ENCODE measurements at regions not wholly inside any gene's neighbourhood (a gene's known extent, or its start where the extent isn't known, plus 50 kb on each side); places are given as distances from the start of the nearest gene placed in this dataset.

DNA sequence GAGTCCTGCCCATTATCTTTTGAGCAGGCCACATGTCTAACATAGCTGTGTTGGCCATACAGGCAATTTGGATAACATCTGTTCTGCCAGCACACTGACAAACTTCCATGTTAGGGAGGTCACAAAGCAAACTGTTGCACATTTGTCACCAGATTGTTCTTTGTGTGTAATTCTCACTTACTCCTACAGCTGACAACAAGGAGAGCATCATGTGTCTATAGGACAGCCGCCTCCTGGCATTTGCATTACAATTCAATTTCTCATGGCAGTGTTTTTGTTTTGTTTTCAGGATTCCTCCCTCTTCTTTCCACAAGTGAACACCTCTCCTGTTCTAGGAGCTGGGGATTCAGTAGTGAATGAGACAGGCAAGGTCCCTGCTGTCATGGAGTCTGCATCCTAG lies 94.3 kb upstream of the LEF1 start:
- H3K9ac ChIP-seq, result no peak overlapping the region
- no peak overlapping the region for H3K4me3 ChIP-seq (ENCODE audit: low read depth, low read length)
- no peaks in the 10 kb centered on the region for H3K36me3 ChIP-seq (ENCODE audit: control insufficient read depth, insufficient read depth, low read length)
- TF ChIP-seq, protein P1, sequence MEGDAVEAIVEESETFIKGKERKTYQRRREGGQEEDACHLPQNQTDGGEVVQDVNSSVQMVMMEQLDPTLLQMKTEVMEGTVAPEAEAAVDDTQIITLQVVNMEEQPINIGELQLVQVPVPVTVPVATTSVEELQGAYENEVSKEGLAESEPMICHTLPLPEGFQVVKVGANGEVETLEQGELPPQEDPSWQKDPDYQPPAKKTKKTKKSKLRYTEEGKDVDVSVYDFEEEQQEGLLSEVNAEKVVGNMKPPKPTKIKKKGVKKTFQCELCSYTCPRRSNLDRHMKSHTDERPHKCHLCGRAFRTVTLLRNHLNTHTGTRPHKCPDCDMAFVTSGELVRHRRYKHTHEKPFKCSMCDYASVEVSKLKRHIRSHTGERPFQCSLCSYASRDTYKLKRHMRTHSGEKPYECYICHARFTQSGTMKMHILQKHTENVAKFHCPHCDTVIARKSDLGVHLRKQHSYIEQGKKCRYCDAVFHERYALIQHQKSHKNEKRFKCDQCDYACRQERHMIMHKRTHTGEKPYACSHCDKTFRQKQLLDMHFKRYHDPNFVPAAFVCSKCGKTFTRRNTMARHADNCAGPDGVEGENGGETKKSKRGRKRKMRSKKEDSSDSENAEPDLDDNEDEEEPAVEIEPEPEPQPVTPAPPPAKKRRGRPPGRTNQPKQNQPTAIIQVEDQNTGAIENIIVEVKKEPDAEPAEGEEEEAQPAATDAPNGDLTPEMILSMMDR (IDR thresholded peaks at IDR 0.05), result no peak
- no peak overlapping the region for H2AFZ ChIP-seq
- H3K4me1 ChIP-seq, result no peaks in the 10 kb centered on the region
- H3K4me2 ChIP-seq (ENCODE audit: low read length), result no peak overlapping the region
- no peaks in the 10 kb centered on the region for H3K9me3 ChIP-seq (ENCODE audit: control insufficient read depth, low read length)
- H3K27me3 ChIP-seq (ENCODE audit: control insufficient read depth, insufficient read depth, low read length), result no peaks in the 10 kb centered on the region
- H3K79me2 ChIP-seq, result no peaks in the 10 kb centered on the region
- H3K27ac ChIP-seq, result no peak overlapping the region

DNA sequence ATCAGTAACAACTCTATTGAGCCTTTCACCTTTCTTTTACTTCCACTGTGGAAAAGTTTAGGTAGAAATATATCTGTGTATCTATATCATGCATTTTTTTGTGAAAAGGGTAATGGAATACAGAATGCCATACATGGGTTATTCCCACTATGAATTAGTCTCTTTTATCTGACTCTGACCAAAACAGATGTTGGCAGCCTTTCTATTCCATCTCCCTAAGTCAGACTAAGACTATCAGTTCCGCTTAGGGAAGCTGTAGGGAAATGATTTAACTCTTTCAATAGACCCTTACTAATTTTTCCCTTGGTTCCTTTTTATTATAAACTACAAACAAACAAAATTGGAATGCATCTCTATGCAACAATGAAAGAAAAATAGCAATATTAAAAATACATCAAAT lies 92.3 kb upstream of the LEF1 start:
- Histone ChIP-seq H3K4me3 (ENCODE audit: low read depth, low read length) (no peak overlapping the region), H3K79me2 (no peaks in the 10 kb centered on the region), H3K4me1 (no peaks in the 10 kb centered on the region), H3K27ac (no peak overlapping the region), H3K9ac (no peak overlapping the region), H3K27me3 (ENCODE audit: control insufficient read depth, insufficient read depth, low read length) (no peaks in the 10 kb centered on the region), H2AFZ (no peak overlapping the region), H3K4me2 (ENCODE audit: low read length) (no peak overlapping the region), H3K36me3 (ENCODE audit: control insufficient read depth, insufficient read depth, low read length) (no peaks in the 10 kb centered on the region), H3K9me3 (ENCODE audit: control insufficient read depth, low read length) (no peaks in the 10 kb centered on the region)
- TF ChIP-seq, protein P1 (IDR thresholded peaks at IDR 0.05), result no peak

DNA sequence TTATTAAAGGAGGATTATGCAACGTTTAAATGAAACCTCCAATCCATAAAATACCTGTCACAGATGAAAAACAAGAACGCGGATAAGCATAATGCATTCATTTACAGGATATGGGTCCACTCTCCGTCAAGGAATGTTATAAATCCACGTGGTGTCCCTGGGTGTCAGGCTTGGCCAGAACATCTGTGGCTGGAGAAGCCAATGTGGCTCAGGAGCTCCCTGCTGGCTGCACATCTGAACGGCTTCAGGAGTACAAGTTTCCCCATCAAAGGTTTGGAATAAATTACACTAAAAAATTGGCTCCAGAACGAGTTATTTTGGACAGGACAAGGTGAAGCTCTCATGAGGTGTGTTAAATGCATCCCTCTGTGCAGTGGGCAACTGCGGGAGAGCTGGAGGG lies 87.8 kb upstream of the LEF1 start:
- H3K36me3 ChIP-seq (ENCODE audit: control insufficient read depth, insufficient read depth, low read length), result no peaks in the 10 kb centered on the region
- no peaks in the 10 kb centered on the region for H3K4me1 ChIP-seq
- H2AFZ ChIP-seq, result no peak overlapping the region
- H3K4me3 ChIP-seq (ENCODE audit: low read depth, low read length), result no peak overlapping the region
- no peak overlapping the region for H3K27ac ChIP-seq
- no peaks in the 10 kb centered on the region for H3K9me3 ChIP-seq (ENCODE audit: control insufficient read depth, low read length)
- no peaks in the 10 kb centered on the region for H3K79me2 ChIP-seq
- no peaks in the 10 kb centered on the region for H3K27me3 ChIP-seq (ENCODE audit: control insufficient read depth, insufficient read depth, low read length)
- no peak overlapping the region for H3K9ac ChIP-seq
- TF ChIP-seq, protein P1 (IDR thresholded peaks at IDR 0.05), result no peak
- no peak overlapping the region for H3K4me2 ChIP-seq (ENCODE audit: low read length)

DNA sequence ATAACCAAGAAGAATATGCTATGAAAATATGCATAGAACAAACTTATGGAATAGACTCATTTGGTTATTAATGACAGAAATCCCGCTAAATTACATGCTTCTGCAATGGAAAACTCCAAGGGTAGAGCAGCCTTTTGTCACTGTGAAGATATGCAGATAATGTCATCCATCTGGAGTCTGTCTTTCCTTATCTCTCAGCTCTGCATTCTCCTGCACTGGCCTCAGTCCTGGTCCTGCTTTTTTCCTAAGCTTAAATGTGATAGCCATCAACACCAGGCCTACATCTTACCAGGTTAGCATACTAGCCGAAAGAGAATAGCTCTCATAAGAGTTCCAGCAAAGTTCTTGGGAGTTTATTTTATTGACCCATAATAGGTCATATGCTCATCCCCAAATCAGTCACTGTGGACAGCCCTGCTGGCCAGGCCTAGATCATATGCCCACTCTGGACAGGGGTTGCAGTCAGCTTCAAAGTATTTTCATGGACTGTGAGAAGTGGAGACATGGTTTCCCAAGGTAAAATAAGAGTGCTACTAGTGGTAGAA lies 86.5 kb upstream of the LEF1 start:
- no peak overlapping the region for H3K27ac ChIP-seq
- H3K36me3 ChIP-seq (ENCODE audit: control insufficient read depth, insufficient read depth, low read length), result no peaks in the 10 kb centered on the region
- no peaks in the 10 kb centered on the region for H3K79me2 ChIP-seq
- no peaks in the 10 kb centered on the region for H3K9me3 ChIP-seq (ENCODE audit: control insufficient read depth, low read length)
- no peak overlapping the region for H2AFZ ChIP-seq
- no peaks in the 10 kb centered on the region for H3K4me1 ChIP-seq
- H3K4me3 ChIP-seq (ENCODE audit: low read depth, low read length), result no peak overlapping the region
- H3K27me3 ChIP-seq (ENCODE audit: control insufficient read depth, insufficient read depth, low read length), result no peaks in the 10 kb centered on the region
- TF ChIP-seq, protein P1 (IDR thresholded peaks at IDR 0.05), result no peak
- no peak overlapping the region for H3K9ac ChIP-seq
- no peak overlapping the region for H3K4me2 ChIP-seq (ENCODE audit: low read length)

DNA sequence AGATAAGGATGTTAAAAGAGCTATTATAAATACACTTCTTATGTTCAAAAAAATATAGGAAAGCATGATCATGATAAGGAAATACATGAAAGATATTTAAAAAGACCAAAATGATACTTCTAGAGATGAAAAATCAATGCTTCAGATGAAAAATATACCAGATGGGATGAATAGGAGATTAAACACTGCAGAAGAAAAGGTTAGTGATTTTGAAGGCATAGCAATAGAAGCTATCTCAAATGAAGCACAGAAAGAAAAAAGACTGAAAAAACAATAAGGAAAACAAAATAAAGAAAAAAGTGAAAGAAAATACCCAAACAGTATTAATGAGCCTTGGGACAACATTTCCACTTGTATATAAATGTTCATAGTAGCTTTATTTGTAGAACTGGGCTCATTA lies 80.7 kb upstream of the LEF1 start:
- H3K4me2 ChIP-seq (ENCODE audit: low read length), result no peak overlapping the region
- no peaks in the 10 kb centered on the region for H3K27me3 ChIP-seq (ENCODE audit: control insufficient read depth, insufficient read depth, low read length)
- no peaks in the 10 kb centered on the region for H3K79me2 ChIP-seq
- TF ChIP-seq, protein P1 (IDR thresholded peaks at IDR 0.05), result no peak
- no peak overlapping the region for H2AFZ ChIP-seq
- no peak overlapping the region for H3K4me3 ChIP-seq (ENCODE audit: low read depth, low read length)
- no peak overlapping the region for H3K27ac ChIP-seq
- no peaks in the 10 kb centered on the region for H3K36me3 ChIP-seq (ENCODE audit: control insufficient read depth, insufficient read depth, low read length)
- H3K9me3 ChIP-seq (ENCODE audit: control insufficient read depth, low read length), result no peaks in the 10 kb centered on the region
- H3K4me1 ChIP-seq, result no peaks in the 10 kb centered on the region
- H3K9ac ChIP-seq, result no peak overlapping the region
